Liver (tissue), 8 donors: ENCODE measurements at regions not wholly inside any gene's neighbourhood (a gene's known extent, or its start where the extent isn't known, plus 50 kb on each side); places are given as distances from the start of the nearest gene placed in this dataset.

ENCODE experiments used
- DNase-seq: peaks from one replicate; pipeline ENCODE4 v3.0.0-alpha.2; 2017; ENCODE audit warnings: low spot score
- H3K27ac ChIP-seq, 2 donors: one replicate each; pipeline ENCODE4 v1.7.0; 2013; ENCODE audit warnings: inconsistent platforms in 2 of 2, low read length in 2 of 2, control low read depth in 1 of 2, low read depth in 1 of 2, mild to moderate bottlenecking in 1 of 2
- H3K27me3 ChIP-seq, 4 donors: one replicate each; pipeline versions ENCODE4 v1.6.1 to v1.7.0; 2013; ENCODE audit warnings: low read length in 3 of 4, inconsistent platforms in 1 of 4, mild to moderate bottlenecking in 1 of 4, moderate library complexity in 1 of 4; ENCODE audit not compliant: control insufficient read depth in 4 of 4, insufficient read depth in 4 of 4
- H3K36me3 ChIP-seq, 4 donors: one replicate each; pipeline versions ENCODE4 v1.6.1 to v1.7.0; 2013; ENCODE audit warnings: low read length in 3 of 4, mild to moderate bottlenecking in 3 of 4, low read depth in 1 of 4, moderate library complexity in 1 of 4; ENCODE audit not compliant: control insufficient read depth in 4 of 4, insufficient read depth in 3 of 4
- H3K4me1 ChIP-seq, 4 donors: one replicate each; pipeline versions ENCODE4 v1.6.1 to v1.7.0; 2013; ENCODE audit warnings: low read length in 3 of 4, mild to moderate bottlenecking in 3 of 4, moderate library complexity in 1 of 4; ENCODE audit not compliant: control insufficient read depth in 4 of 4, insufficient read depth in 4 of 4
- H3K4me3 ChIP-seq, 3 donors: one replicate each; pipeline versions ENCODE4 v1.6.1 to v1.7.0; 2013; ENCODE audit warnings: low read length in 3 of 3, control low read depth in 1 of 3, low read depth in 1 of 3, mild to moderate bottlenecking in 1 of 3
- H3K9ac ChIP-seq, 2 donors: one replicate each; pipeline ENCODE4 v1.7.0; 2013; ENCODE audit warnings: low read length in 2 of 2, mild to moderate bottlenecking in 2 of 2, moderate library complexity in 2 of 2, control low read depth in 1 of 2, low read depth in 1 of 2
- H3K9me3 ChIP-seq, 4 donors: one replicate each; pipeline versions ENCODE4 v1.6.1 to v1.7.0; 2013; ENCODE audit warnings: low read length in 3 of 4; ENCODE audit not compliant: control insufficient read depth in 4 of 4
- FOXA1 ChIP-seq: IDR thresholded peaks from 2 replicates; pipeline ENCODE4 v1.6.1; 2016; ENCODE audit warnings: antibody characterized with exemption
- FOXA2 ChIP-seq: IDR thresholded peaks from 2 replicates; pipeline ENCODE4 v1.6.1; 2016; ENCODE audit warnings: antibody characterized with exemption
- GABPA ChIP-seq, 2 donors: IDR thresholded peaks in 1 of 2; conservative IDR thresholded peaks in 1 of 2; 2 replicates each; pipeline ENCODE4 v1.6.1; 2016; ENCODE audit warnings: antibody characterized with exemption in 2 of 2, mild to moderate bottlenecking in 1 of 2, moderate library complexity in 1 of 2
- HNF4A ChIP-seq, 2 donors: conservative IDR thresholded peaks; 2 replicates each; pipeline ENCODE4 v1.6.1; 2016; ENCODE audit warnings: antibody characterized with exemption in 2 of 2, mild to moderate bottlenecking in 2 of 2
- HNF4G ChIP-seq: IDR thresholded peaks from 2 replicates; pipeline ENCODE4 v1.6.1; 2016; ENCODE audit warnings: antibody characterized with exemption
- JUND ChIP-seq, 2 donors: IDR thresholded peaks; 2 replicates each; pipeline ENCODE4 v1.6.1; 2016; ENCODE audit warnings: antibody characterized with exemption in 2 of 2
- NR2F2 ChIP-seq: IDR thresholded peaks from 2 replicates; pipeline ENCODE4 v1.6.1; 2016; ENCODE audit warnings: antibody characterized with exemption
- RAD21 ChIP-seq, 2 donors: IDR thresholded peaks; 2 replicates each; pipeline ENCODE4 v1.6.1; 2016; ENCODE audit warnings: antibody characterized with exemption in 2 of 2, mild to moderate bottlenecking in 2 of 2
- RXRA ChIP-seq, 2 donors: IDR thresholded peaks; 2 replicates each; pipeline ENCODE4 v1.6.1; 2017 to 2018; ENCODE audit warnings: antibody characterized with exemption in 2 of 2, mild to moderate bottlenecking in 1 of 2
- SP1 ChIP-seq: IDR thresholded peaks from 2 replicates; pipeline ENCODE4 v1.6.1; 2018; ENCODE audit warnings: antibody characterized with exemption, mild to moderate bottlenecking
- TAF1 ChIP-seq: conservative IDR thresholded peaks from 2 replicates; pipeline ENCODE4 v1.6.1; 2016; ENCODE audit warnings: antibody characterized with exemption, mild to moderate bottlenecking
- YY1 ChIP-seq: IDR thresholded peaks from 2 replicates; pipeline ENCODE4 v1.6.1; 2016; ENCODE audit warnings: antibody characterized with exemption, mild to moderate bottlenecking
- WGBS: extraction: QIAGEN DNeasy Blood & Tissue Kit; methylation state at CpG from one replicate; pipeline ENCODE4 v1.1.7; 2013; 5-methylcytosine and 5-hydroxymethylcytosine counted together
- TF ChIP-seq, protein P1 (sequence below): IDR thresholded peaks from 2 replicates; pipeline ENCODE4 v1.6.1; 2016; ENCODE audit warnings: antibody characterized with exemption
- TF ChIP-seq, protein P2 (sequence below): fragments of 150-350 bp; IDR thresholded peaks from 2 replicates; pipeline ENCODE4 v1.5.1; 2017; ENCODE audit warnings: improper control_type of control experiment, low read depth, low read length; ENCODE audit not compliant: missing input control
- TF ChIP-seq, protein P3 (sequence below): IDR thresholded peaks from 2 replicates; pipeline ENCODE4 v1.6.1; 2016; ENCODE audit warnings: antibody characterized with exemption, mild to moderate bottlenecking
- donor health status: healthy.
- donor health status: healthy.
- donor health status: healthy.
- donor health status: healthy.
- donor health status: healthy.

GRCh38 chr17:63171428-63172393, 205.7 kb downstream of the TANC2 start (continued):
- TF ChIP-seq RXRA (IDR thresholded peaks at IDR 0.05): no peak
- TF ChIP-seq, protein P1, sequence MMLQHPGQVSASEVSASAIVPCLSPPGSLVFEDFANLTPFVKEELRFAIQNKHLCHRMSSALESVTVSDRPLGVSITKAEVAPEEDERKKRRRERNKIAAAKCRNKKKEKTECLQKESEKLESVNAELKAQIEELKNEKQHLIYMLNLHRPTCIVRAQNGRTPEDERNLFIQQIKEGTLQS: no peak
- TF ChIP-seq FOXA2: no peak
- no peak for TF ChIP-seq HNF4A (conservative IDR thresholded peaks at IDR 0.05)

GRCh38 chr17:63173450-63173849, 207.4 kb downstream of the TANC2 start:
- Histone ChIP-seq H3K4me3 (no peak overlapping the region), H3K36me3 (no peaks in the 10 kb centered on the region), H3K27me3 (no peaks in the 10 kb centered on the region), H3K4me1 (no peaks in the 10 kb centered on the region), H3K9me3 (no peaks in the 10 kb centered on the region), H3K9ac (no peak overlapping the region), H3K27ac (no peak overlapping the region)
- TF ChIP-seq TAF1 (no peak), SP1 (no peak)
- TF ChIP-seq, protein P1: no peak
- no peak for DNase-seq
- 85% methylated on average over 1 of the region's 1 CpG for WGBS

- Histone ChIP-seq H3K9ac (no peak overlapping the region), H3K4me1 (no peaks in the 10 kb centered on the region), H3K27ac (no peak overlapping the region), H3K36me3 (no peaks in the 10 kb centered on the region), H3K4me3 (no peak overlapping the region), H3K27me3 (no peaks in the 10 kb centered on the region), H3K9me3 (no peaks in the 10 kb centered on the region)
- DNase-seq: no peak
- WGBS: 82% methylated on average over 1 of the region's 1 CpG
- no peak for TF ChIP-seq HNF4G
- no peak for TF ChIP-seq GABPA (IDR thresholded peaks at IDR 0.05 in 1 of 2, conservative IDR thresholded peaks at IDR 0.05 in 1 of 2)
- no peak for TF ChIP-seq SP1
- TF ChIP-seq HNF4A (conservative IDR thresholded peaks at IDR 0.05): no peak
- no peak for TF ChIP-seq NR2F2
- no peak for TF ChIP-seq YY1
These were observed 207.9 kb downstream of the TANC2 start for GRCh38 chr17:63173903-63174302.

- Histone ChIP-seq H3K4me1 (no peaks in the 10 kb centered on the region), H3K27ac (no peak overlapping the region), H3K9me3 (no peaks in the 10 kb centered on the region), H3K9ac (no peak overlapping the region), H3K4me3 (no peak overlapping the region), H3K36me3 (no peaks in the 10 kb centered on the region), H3K27me3 (no peaks in the 10 kb centered on the region)
- 86% methylated on average over 2 of the region's 2 CpGs for WGBS
- DNase-seq: no peak
- TF ChIP-seq RAD21 (IDR thresholded peaks at IDR 0.05): no peak
- TF ChIP-seq, protein P2, sequence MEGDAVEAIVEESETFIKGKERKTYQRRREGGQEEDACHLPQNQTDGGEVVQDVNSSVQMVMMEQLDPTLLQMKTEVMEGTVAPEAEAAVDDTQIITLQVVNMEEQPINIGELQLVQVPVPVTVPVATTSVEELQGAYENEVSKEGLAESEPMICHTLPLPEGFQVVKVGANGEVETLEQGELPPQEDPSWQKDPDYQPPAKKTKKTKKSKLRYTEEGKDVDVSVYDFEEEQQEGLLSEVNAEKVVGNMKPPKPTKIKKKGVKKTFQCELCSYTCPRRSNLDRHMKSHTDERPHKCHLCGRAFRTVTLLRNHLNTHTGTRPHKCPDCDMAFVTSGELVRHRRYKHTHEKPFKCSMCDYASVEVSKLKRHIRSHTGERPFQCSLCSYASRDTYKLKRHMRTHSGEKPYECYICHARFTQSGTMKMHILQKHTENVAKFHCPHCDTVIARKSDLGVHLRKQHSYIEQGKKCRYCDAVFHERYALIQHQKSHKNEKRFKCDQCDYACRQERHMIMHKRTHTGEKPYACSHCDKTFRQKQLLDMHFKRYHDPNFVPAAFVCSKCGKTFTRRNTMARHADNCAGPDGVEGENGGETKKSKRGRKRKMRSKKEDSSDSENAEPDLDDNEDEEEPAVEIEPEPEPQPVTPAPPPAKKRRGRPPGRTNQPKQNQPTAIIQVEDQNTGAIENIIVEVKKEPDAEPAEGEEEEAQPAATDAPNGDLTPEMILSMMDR: no peak
- TF ChIP-seq JUND (IDR thresholded peaks at IDR 0.05): no peak
- TF ChIP-seq FOXA1: no peak
- TF ChIP-seq HNF4A (conservative IDR thresholded peaks at IDR 0.05): no peak
- TF ChIP-seq RXRA (IDR thresholded peaks at IDR 0.05): no peak
- TF ChIP-seq, protein P3, sequence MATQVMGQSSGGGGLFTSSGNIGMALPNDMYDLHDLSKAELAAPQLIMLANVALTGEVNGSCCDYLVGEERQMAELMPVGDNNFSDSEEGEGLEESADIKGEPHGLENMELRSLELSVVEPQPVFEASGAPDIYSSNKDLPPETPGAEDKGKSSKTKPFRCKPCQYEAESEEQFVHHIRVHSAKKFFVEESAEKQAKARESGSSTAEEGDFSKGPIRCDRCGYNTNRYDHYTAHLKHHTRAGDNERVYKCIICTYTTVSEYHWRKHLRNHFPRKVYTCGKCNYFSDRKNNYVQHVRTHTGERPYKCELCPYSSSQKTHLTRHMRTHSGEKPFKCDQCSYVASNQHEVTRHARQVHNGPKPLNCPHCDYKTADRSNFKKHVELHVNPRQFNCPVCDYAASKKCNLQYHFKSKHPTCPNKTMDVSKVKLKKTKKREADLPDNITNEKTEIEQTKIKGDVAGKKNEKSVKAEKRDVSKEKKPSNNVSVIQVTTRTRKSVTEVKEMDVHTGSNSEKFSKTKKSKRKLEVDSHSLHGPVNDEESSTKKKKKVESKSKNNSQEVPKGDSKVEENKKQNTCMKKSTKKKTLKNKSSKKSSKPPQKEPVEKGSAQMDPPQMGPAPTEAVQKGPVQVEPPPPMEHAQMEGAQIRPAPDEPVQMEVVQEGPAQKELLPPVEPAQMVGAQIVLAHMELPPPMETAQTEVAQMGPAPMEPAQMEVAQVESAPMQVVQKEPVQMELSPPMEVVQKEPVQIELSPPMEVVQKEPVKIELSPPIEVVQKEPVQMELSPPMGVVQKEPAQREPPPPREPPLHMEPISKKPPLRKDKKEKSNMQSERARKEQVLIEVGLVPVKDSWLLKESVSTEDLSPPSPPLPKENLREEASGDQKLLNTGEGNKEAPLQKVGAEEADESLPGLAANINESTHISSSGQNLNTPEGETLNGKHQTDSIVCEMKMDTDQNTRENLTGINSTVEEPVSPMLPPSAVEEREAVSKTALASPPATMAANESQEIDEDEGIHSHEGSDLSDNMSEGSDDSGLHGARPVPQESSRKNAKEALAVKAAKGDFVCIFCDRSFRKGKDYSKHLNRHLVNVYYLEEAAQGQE: no peak
These were observed 212.5 kb downstream of the TANC2 start for GRCh38 chr17:63178530-63178929.
